H9 (cell line): ENCODE measurements at regions not wholly inside any gene's neighbourhood (a gene's known extent, or its start where the extent isn't known, plus 50 kb on each side); places are given as distances from the start of the nearest gene placed in this dataset.

Source experiments
- DNase-seq: peaks from one replicate; pipeline ENCODE4 v3.0.0-alpha.2; 2017
- H2AFZ ChIP-seq: one replicate; pipeline ENCODE4 v1.6.1; 2013; ENCODE audit warnings: mild to moderate bottlenecking, low read length, control low read depth, moderate library complexity
- H2AK5ac ChIP-seq: 2 replicates; pipeline ENCODE4 v1.6.1; 2013; ENCODE audit warnings: low read length, control low read depth, mixed read lengths; ENCODE audit not compliant: insufficient read length
- H2BK120ac ChIP-seq: one replicate; pipeline ENCODE4 v1.6.1; 2013; ENCODE audit warnings: low read depth, mild to moderate bottlenecking, low read length, control low read depth, inconsistent platforms; ENCODE audit not compliant: poor library complexity, severe bottlenecking
- H2BK12ac ChIP-seq: 2 replicates; pipeline ENCODE4 v1.6.1; 2013; ENCODE audit warnings: low read length, control low read depth, mixed read lengths, low read depth; ENCODE audit not compliant: insufficient read length
- H2BK15ac ChIP-seq: 2 replicates; pipeline ENCODE4 v1.6.1; 2013; ENCODE audit warnings: low read depth, low read length, control low read depth
- H2BK20ac ChIP-seq: one replicate; pipeline ENCODE4 v1.6.1; 2013; ENCODE audit warnings: low read depth, mild to moderate bottlenecking, low read length, control low read depth, inconsistent platforms; ENCODE audit not compliant: poor library complexity, severe bottlenecking
- H2BK5ac ChIP-seq: 2 replicates; pipeline ENCODE4 v1.6.1; 2013; ENCODE audit warnings: low read length, control low read depth, mixed read lengths; ENCODE audit not compliant: insufficient read length
- H3K14ac ChIP-seq: 2 replicates; pipeline ENCODE4 v1.6.1; 2013; ENCODE audit warnings: low read length, control low read depth; ENCODE audit not compliant: insufficient read depth
- H3K18ac ChIP-seq: 2 replicates; pipeline ENCODE4 v1.6.1; 2013; ENCODE audit warnings: low read depth, mild to moderate bottlenecking, mixed read lengths, low read length, control low read depth; ENCODE audit not compliant: insufficient read length
- H3K23ac ChIP-seq: 2 replicates; pipeline ENCODE4 v1.6.1; 2013; ENCODE audit warnings: low read length, control low read depth, mixed read lengths, low read depth; ENCODE audit not compliant: insufficient read length
- H3K23me2 ChIP-seq: 2 replicates; pipeline ENCODE4 v1.6.1; 2013; ENCODE audit warnings: low read depth, mild to moderate bottlenecking, mixed read lengths, low read length, control low read depth; ENCODE audit not compliant: insufficient read length, poor library complexity, severe bottlenecking
- H3K27ac ChIP-seq: 2 replicates; pipeline ENCODE4 v1.5.1; 2013; ENCODE audit warnings: low read length, control low read depth, mixed read lengths, low read depth; ENCODE audit not compliant: insufficient read length
- H3K27me3 ChIP-seq: 2 replicates; pipeline ENCODE4 v1.6.1; 2013; ENCODE audit warnings: low read length, control low read depth, inconsistent platforms; ENCODE audit not compliant: insufficient read depth
- H3K4ac ChIP-seq: 2 replicates; pipeline ENCODE4 v1.6.1; 2013; ENCODE audit warnings: low read depth, mild to moderate bottlenecking, control low read depth, inconsistent platforms, low read length, moderate library complexity
- H3K4me1 ChIP-seq: 2 replicates; pipeline ENCODE4 v1.6.1; 2013; ENCODE audit warnings: low read length, control low read depth, inconsistent platforms; ENCODE audit not compliant: insufficient read depth
- H3K4me2 ChIP-seq: 2 replicates; pipeline ENCODE4 v1.6.1; 2013; ENCODE audit warnings: low read length, control low read depth, mixed read lengths; ENCODE audit not compliant: insufficient read length, insufficient read depth
- H3K56ac ChIP-seq: 2 replicates; pipeline ENCODE4 v1.6.1; 2013; ENCODE audit warnings: low read depth, mild to moderate bottlenecking, mixed read lengths, low read length, control low read depth; ENCODE audit not compliant: insufficient read length
- H3K79me1 ChIP-seq: 2 replicates; pipeline ENCODE4 v1.6.1; 2013; ENCODE audit warnings: low read depth, mild to moderate bottlenecking, moderate library complexity, low read length, control low read depth, inconsistent platforms; ENCODE audit not compliant: insufficient read depth, poor library complexity, severe bottlenecking
- H3K79me2 ChIP-seq: 2 replicates; pipeline ENCODE4 v1.6.1; 2013; ENCODE audit warnings: low read length, control low read depth, inconsistent platforms; ENCODE audit not compliant: insufficient read depth
- H3K9ac ChIP-seq: 2 replicates; pipeline ENCODE4 v1.6.1; 2013; ENCODE audit warnings: low read length, control low read depth, mixed read lengths; ENCODE audit not compliant: insufficient read length; ENCODE audit errors: extremely low read depth
- H3K9me3 ChIP-seq: one replicate; pipeline ENCODE4 v1.6.1; 2013; ENCODE audit warnings: low read depth, low read length, inconsistent platforms; ENCODE audit not compliant: control insufficient read depth
- H3T11ph ChIP-seq: one replicate; pipeline ENCODE4 v1.6.1; 2013; ENCODE audit warnings: mild to moderate bottlenecking, low read length, control low read depth, inconsistent platforms
- H4K20me1 ChIP-seq: one replicate; pipeline ENCODE4 v1.6.1; 2013; ENCODE audit not compliant: control insufficient read depth, insufficient read length, insufficient read depth
- H4K5ac ChIP-seq: 2 replicates; pipeline ENCODE4 v1.6.1; 2013; ENCODE audit warnings: low read depth, mild to moderate bottlenecking, mixed read lengths, low read length, control low read depth; ENCODE audit not compliant: insufficient read length
- H4K8ac ChIP-seq: replicated peaks from 2 replicates; pipeline ENCODE4 v1.6.1; 2013; ENCODE audit warnings: low read length, control low read depth, mixed read lengths, low read depth; ENCODE audit not compliant: insufficient read length
- H4K91ac ChIP-seq: 2 replicates; pipeline ENCODE4 v1.6.1; 2013; ENCODE audit warnings: low read depth, mild to moderate bottlenecking, moderate library complexity, mixed read lengths, low read length, control low read depth; ENCODE audit not compliant: insufficient read length
- H3K27ac Mint-ChIP-seq, 3 experiments: 2 replicates in 2 of 3; 3 replicates in 1 of 3; pipeline ENCODE4 v1.8.0; 2020 to 2021; ENCODE audit warnings: mixed read lengths in 3 of 3, mild to moderate bottlenecking in 1 of 3, moderate library complexity in 1 of 3
- H3K27me3 Mint-ChIP-seq: 2 replicates; pipeline ENCODE4 v1.8.0; 2021; ENCODE audit warnings: low read depth, mild to moderate bottlenecking, moderate library complexity, mixed read lengths
- H3K36me3 Mint-ChIP-seq, 3 experiments: 2 replicates in 2 of 3; 3 replicates in 1 of 3; pipeline ENCODE4 v1.8.0; 2020 to 2021; ENCODE audit warnings: low read depth in 3 of 3, mixed read lengths in 3 of 3; ENCODE audit not compliant: insufficient read depth in 1 of 3
- H3K4me1 Mint-ChIP-seq, 2 experiments: 2 replicates each; pipeline ENCODE4 v1.8.0; 2020; ENCODE audit warnings: mixed read lengths in 2 of 2
- H3K4me3 Mint-ChIP-seq, 2 experiments: 2 replicates in 1 of 2; 3 replicates in 1 of 2; pipeline ENCODE4 v1.8.0; 2020 to 2021; ENCODE audit warnings: mild to moderate bottlenecking in 2 of 2, mixed read lengths in 2 of 2, moderate library complexity in 1 of 2
- H3K9me3 Mint-ChIP-seq, 2 experiments: 2 replicates in 1 of 2; 3 replicates in 1 of 2; pipeline ENCODE4 v1.8.0; 2020; ENCODE audit warnings: mild to moderate bottlenecking in 2 of 2, mixed read lengths in 2 of 2, moderate library complexity in 1 of 2
- CTCF ChIP-seq: fragments of 200-600 bp; sonication (generic); conservative IDR thresholded peaks from 3 replicates; pipeline ENCODE4 v1.8.0; 2021; ENCODE audit warnings: antibody characterized with exemption, mild to moderate bottlenecking
- WGBS: extraction: QIAGEN DNeasy Blood & Tissue Kit; methylation state at CpG from one replicate; pipeline ENCODE4 v1.1.7; 2013; ENCODE audit warnings: missing lambda C conversion rate, low lambda C conversion rate, mixed read lengths; ENCODE audit not compliant: insufficient read length; ENCODE audit errors: extremely low coverage; 5-methylcytosine and 5-hydroxymethylcytosine counted together

- Histone ChIP-seq H3K27me3 (no peaks in the 10 kb centered on the region), H3K23ac (no peak overlapping the region), H3K4me2 (no peak overlapping the region), H3K14ac (no peak overlapping the region), H3K4me1 (no peaks in the 10 kb centered on the region), H3K4ac (no peak overlapping the region), H2BK15ac (no peak overlapping the region; the same call in 1 of the 2 replicates), H2BK120ac (no peak overlapping the region), H3K9me3 (no peaks in the 10 kb centered on the region), H4K20me1 (no peaks in the 10 kb centered on the region), H3K79me2 (no peaks in the 10 kb centered on the region), H4K91ac (no peak overlapping the region), H2AK5ac (no peak overlapping the region), H3K23me2 (no peaks in the 10 kb centered on the region), H3K27ac (no peak overlapping the region), H3K18ac (no peak overlapping the region), H3K56ac (no peak overlapping the region), H3K79me1 (no peaks in the 10 kb centered on the region), H4K8ac (no peak overlapping the region), H2BK5ac (no peak overlapping the region), H3T11ph (no peak overlapping the region), H4K5ac (no peak overlapping the region), H3K9ac (no peak overlapping the region), H2BK12ac (no peak overlapping the region), H2BK20ac (no peak overlapping the region), H2AFZ (no peak overlapping the region)
- H3K4me1 Mint-ChIP-seq, result peaks cover 0 to 1% of the 10 kb centered on the region in 2 experiments; a peak in 1 of 4 replicates
- H3K27me3 Mint-ChIP-seq, result no peaks in the 10 kb centered on the region; the same call in 1 of the 2 replicates
- H3K9me3 Mint-ChIP-seq, result 0 out of 5 replicates have a peak, but pooled peaks cover 0 to 6% of the 10 kb centered on the region in 2 experiments
- no peak for DNase-seq
- H3K27ac Mint-ChIP-seq, result no peak overlapping the region
- TF ChIP-seq CTCF, result no peak
- H3K36me3 Mint-ChIP-seq, result no peaks in the 10 kb centered on the region
- no CpG with 5 or more reads among the region's 12 CpGs for WGBS
- no peak overlapping the region for H3K4me3 Mint-ChIP-seq
Observed at GRCh38 chr5:110956913-110957813, 114.3 kb upstream of the TSLP start.
